ENCODE measurements at regions not wholly inside any gene's neighbourhood (a gene's known extent, or its start where the extent isn't known, plus 50 kb on each side); places are given as distances from the start of the nearest gene placed in this dataset.

GRCh38 chr4:141348573-141348972, 127.9 kb downstream of the ZNF330 start:
- Histone ChIP-seq H3K4me3 (no peak overlapping the region), H3K36me3 (no peaks in the 10 kb centered on the region), H3K9me3 (no peaks in the 10 kb centered on the region), H3K27ac (peak overlapping the region in 6 of 8 donors; percentile 21 to 84 (median 61)), H3K4me1 (peaks cover 0 to 33% (median 7%) of the 10 kb centered on the region in 6 donors), H3K27me3 (replicated peaks in 1 of 7) (no peaks in the 10 kb centered on the region)
- intact Hi-C loops (cut with DNase I; ENCODE audit: low total_unique reads): no loop called here
- TF ChIP-seq POLR2AphosphoS5 (IDR thresholded peaks at IDR 0.05): no peak
- no peak for TF ChIP-seq POLR2A (IDR thresholded peaks at IDR 0.05)
- TF ChIP-seq, protein P1, sequence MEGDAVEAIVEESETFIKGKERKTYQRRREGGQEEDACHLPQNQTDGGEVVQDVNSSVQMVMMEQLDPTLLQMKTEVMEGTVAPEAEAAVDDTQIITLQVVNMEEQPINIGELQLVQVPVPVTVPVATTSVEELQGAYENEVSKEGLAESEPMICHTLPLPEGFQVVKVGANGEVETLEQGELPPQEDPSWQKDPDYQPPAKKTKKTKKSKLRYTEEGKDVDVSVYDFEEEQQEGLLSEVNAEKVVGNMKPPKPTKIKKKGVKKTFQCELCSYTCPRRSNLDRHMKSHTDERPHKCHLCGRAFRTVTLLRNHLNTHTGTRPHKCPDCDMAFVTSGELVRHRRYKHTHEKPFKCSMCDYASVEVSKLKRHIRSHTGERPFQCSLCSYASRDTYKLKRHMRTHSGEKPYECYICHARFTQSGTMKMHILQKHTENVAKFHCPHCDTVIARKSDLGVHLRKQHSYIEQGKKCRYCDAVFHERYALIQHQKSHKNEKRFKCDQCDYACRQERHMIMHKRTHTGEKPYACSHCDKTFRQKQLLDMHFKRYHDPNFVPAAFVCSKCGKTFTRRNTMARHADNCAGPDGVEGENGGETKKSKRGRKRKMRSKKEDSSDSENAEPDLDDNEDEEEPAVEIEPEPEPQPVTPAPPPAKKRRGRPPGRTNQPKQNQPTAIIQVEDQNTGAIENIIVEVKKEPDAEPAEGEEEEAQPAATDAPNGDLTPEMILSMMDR (IDR thresholded peaks at IDR 0.05 in 8 of 11, conservative IDR thresholded peaks at IDR 0.05 in 3 of 11): no peak
- DNase-seq: no peak
- 0 to 89% (median 86%) methylated on average over 1 of the region's 1 CpG for WGBS, 5 donors

DNA sequence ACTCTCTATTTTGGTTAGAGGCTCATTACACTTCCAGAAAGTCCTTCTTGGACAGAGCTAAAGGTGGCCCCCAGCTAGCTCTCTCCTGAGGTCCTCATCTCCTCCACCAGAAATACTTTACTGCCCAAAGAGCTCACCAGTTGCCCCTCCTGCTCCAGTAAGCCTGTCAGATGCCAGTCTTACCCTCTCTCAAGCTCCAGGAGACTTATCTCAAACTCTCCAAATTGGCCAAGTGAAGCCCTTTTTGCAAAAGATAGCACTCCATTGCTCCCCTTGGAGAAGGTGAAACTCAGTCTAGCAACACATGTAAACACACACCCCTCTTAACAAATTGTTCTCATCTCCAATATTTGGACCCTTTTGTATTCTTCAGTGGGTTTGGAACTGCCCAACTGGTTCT, 128.5 kb downstream of the ZNF330 start:
- H3K27me3 ChIP-seq (replicated peaks in 1 of 7): no peaks in the 10 kb centered on the region
- no peak overlapping the region for H3K4me3 ChIP-seq
- DNase-seq: no peak
- H3K36me3 ChIP-seq: no peaks in the 10 kb centered on the region
- peaks cover 0 to 33% (median 7%) of the 10 kb centered on the region in 6 donors for H3K4me1 ChIP-seq
- H3K27ac ChIP-seq: peak overlapping the region in 5 of 8 donors; percentile 47 to 84 (median 69)
- no peaks in the 10 kb centered on the region for H3K9me3 ChIP-seq
- intact Hi-C loops (cut with DNase I; ENCODE audit: low total_unique reads): no loop called here
- TF ChIP-seq POLR2AphosphoS5 (IDR thresholded peaks at IDR 0.05): no peak
- TF ChIP-seq POLR2A (IDR thresholded peaks at IDR 0.05): no peak
- TF ChIP-seq, protein P1 (IDR thresholded peaks at IDR 0.05 in 8 of 11, conservative IDR thresholded peaks at IDR 0.05 in 3 of 11): no peak

DNA sequence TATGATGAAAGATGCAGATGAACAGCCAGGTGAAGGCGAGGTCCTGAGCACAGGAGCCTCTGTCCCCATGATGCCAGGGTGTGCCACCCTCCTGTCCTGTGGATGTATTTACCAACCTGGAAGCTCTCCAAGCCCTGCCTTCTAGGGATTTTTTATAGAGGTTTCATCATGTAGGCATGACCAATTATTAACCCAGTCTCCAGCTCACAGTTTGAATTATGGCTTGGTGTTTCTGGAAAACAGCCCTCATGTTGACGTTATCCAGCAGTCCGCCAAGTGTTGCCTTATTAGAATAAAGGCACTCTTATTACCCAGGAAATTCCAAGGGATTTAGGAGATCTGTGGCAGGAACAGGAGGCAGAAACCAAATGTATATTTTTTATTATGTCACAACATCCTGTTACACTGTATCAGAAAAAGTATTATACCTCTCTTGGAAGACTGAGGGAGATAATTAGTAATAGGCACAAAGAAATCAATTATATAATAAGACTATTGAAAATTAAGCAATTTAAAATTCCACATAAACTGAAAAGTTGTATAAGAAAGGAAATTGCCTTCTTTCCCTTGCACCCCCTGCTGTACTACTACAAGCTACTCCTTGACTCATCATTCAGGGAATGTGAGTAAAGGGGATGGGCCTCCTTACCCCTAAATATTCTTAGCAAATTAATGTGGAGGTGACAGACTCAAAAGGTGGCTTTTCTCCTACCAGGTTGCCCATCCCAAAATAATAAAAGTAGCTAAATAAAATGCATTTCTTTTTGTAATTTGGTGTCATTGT, 129.6 kb downstream of the ZNF330 start:
- Histone ChIP-seq H3K27me3 (replicated peaks in 1 of 7) (no peaks in the 10 kb centered on the region), H3K4me1 (peaks cover 0 to 33% (median 7%) of the 10 kb centered on the region in 6 donors), H3K4me3 (no peak overlapping the region), H3K27ac (peak overlapping the region in 1 of 8 donors; percentile 84), H3K9me3 (no peaks in the 10 kb centered on the region), H3K36me3 (no peaks in the 10 kb centered on the region)
- intact Hi-C loops (cut with DNase I; ENCODE audit: low total_unique reads): no loop called here
- WGBS, 5 donors: 80 to 86% (median 83%) methylated on average over 3 of the region's 3 CpGs
- DNase-seq: no peak
- TF ChIP-seq, protein P1 (IDR thresholded peaks at IDR 0.05 in 8 of 11, conservative IDR thresholded peaks at IDR 0.05 in 3 of 11): no peak
- TF ChIP-seq POLR2AphosphoS5 (IDR thresholded peaks at IDR 0.05) (no peak), POLR2A (IDR thresholded peaks at IDR 0.05) (no peak)

DNA sequence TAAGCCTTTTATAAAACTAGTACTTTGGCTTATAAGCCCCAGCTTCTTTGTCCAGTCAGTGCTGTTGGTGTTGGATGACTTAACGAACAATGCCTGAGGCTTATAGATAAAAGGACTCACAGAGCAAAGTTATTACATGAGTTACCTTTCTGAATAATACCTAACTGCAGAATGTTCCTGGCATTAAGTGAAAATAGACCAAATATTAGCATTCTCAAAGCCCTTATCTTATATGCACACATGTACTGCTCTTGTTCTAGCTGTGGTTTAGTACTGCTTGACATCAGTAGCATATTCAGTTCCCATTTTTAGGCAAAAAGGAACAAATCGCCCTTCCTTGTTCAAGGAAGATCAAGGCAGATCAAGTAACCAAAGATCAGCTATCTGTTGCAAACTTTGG, 131.6 kb downstream of the ZNF330 start:
- 57 to 78% (median 62%) methylated on average over 2 of the region's 2 CpGs for WGBS, 5 donors
- intact Hi-C loops (cut with DNase I; ENCODE audit: low total_unique reads): no loop called here

More for the DNA sequence above, 131.6 kb downstream of the ZNF330 start:
- TF ChIP-seq POLR2AphosphoS5 (IDR thresholded peaks at IDR 0.05) (no peak), POLR2A (IDR thresholded peaks at IDR 0.05) (no peak)
- TF ChIP-seq, protein P1 (IDR thresholded peaks at IDR 0.05 in 8 of 11, conservative IDR thresholded peaks at IDR 0.05 in 3 of 11): no peak
- H3K4me1 ChIP-seq: peaks cover 0 to 31% (median 6%) of the 10 kb centered on the region in 6 donors
- peak overlapping the region in 5 of 8 donors; percentile 17 to 80 (median 72) for H3K27ac ChIP-seq
- H3K9me3 ChIP-seq: no peaks in the 10 kb centered on the region
- no peak for DNase-seq
- H3K27me3 ChIP-seq (replicated peaks in 1 of 7): no peaks in the 10 kb centered on the region
- no peaks in the 10 kb centered on the region for H3K36me3 ChIP-seq
- H3K4me3 ChIP-seq: no peak overlapping the region
